Frontal cortex (tissue), 3 donors: ENCODE measurements at regions not wholly inside any gene's neighbourhood (a gene's known extent, or its start where the extent isn't known, plus 50 kb on each side); places are given as distances from the start of the nearest gene placed in this dataset.

Experiments used
- DNase-seq, 2 donors: peaks; one replicate each; pipeline ENCODE4 v3.0.0; 2012; ENCODE audit warnings: low spot score in 2 of 2
- FAIRE-seq: peaks from 2 replicates; lab custom pipeline; 2012; peaks lifted over from hg19 to GRCh38; lab: Jason Lieb, UNC
- donor health status: control.
- donor health status: control.
- donor health status: control.

DNA sequence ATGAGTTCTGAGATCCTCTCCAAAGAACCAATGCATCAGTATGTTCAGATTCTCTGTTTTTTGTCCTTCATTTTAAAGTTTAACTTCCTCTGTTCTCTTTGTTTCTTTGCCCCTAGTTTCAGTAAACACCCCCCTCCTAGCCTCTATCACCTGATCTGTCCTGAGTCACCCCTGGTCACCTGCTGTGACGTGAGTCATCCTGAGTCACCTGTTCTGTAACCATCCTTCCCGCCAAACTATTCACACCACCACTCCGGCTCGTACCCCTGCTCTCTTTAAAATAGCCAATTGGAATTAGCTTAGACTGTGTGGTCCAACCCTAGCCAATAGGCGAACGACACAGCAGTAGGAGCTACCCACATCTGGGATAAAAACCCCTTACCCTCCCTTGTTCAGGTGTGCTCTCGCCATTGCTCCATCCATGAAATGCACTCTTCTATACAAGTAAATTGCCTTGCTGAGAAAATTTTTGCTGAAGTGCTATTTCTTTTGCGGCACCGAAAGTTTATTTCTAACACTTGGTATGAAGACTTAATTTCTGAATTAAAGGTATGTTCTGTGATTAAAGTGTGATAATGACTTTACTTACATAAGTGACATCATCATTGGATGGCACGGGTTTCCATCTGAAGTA is 318.4 kb downstream of the AASDHPPT start:
- no peak for FAIRE-seq
- DNase-seq = no peak

DNA sequence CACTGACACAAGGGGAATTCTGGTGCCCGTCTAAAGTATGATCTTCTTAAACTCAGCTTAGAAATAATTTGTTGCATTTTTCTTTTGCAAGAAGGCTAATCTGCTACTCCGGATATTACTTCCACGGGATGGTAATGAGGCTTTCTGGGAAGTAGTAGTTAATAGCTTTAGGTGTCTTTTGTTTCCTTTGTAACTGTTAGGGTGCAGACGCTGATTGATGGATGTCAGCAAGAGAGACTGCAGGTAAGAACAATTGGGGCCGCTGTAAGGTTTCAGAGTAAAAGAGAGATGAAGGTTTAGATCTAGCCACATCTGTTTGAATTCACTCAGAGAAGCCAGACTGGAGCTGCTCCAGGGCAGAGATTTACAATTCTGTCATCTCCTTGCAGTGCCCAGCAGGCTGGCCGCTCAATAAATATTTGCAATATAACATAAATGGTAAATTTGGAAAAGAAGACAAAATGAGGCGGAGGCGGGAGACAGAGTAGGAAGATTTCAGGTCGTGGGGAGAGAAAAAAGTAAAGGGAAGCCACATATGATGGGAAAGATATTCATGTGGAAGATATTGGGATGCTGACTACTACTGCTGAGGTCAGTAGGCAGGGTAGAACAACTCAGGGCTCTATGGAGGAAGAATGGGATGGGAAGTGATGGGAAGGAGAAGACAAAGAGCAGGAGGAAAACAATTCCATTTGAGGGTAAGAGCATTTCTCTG is 320.5 kb downstream of the AASDHPPT start:
- FAIRE-seq (no peak), DNase-seq (no peak)

DNA sequence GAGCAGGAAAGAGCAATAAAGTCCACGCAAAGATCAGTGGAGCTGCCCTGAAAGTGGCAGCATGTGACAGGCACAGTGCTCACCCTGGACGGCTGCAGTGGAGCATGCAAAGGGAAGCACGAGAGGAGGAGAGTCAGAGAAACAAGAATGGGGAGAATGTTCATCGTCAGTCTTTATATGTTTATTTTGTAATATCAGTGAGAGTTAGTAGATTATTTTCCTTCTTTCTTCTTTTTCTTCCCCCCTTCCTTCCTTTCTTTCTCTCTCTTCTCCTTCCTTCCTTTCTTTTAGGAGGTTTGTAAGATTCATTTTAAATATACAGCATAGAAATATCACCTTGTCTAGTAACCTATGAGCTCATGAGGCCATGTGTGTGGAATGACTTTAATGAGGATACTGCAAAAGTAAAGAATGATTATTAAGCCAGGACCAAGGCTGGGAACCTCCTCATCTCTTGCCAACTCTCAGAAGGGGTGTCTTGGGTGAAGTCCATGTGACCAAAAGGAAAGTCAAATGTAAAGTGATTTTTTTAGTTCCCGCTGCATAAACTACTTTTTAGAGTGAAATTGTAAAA is 321.1 kb downstream of the AASDHPPT start:
- DNase-seq (no peak), FAIRE-seq (no peak)

DNA sequence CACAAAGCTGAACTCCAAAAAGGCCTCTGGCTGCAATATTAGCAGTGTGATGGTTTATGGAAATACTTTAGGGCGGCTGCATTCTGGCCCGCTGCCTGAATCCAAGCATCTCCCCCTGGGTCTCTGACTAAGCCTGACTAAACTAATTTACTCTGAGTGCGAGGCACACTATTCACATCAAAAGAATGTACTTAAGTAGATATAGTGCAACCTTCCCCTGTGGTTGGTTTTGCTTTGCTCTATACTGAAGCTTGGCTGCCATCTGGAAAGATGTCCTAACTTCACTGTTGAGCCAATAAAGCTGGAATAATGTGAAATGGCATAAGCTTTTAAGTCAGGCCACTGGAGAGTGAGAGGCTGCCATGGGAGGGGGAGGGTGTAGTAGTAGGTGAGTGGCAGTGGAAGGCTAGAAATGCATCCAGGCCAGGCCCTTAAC is 321.6 kb downstream of the AASDHPPT start:
- no peak for DNase-seq
- no peak for FAIRE-seq

DNA sequence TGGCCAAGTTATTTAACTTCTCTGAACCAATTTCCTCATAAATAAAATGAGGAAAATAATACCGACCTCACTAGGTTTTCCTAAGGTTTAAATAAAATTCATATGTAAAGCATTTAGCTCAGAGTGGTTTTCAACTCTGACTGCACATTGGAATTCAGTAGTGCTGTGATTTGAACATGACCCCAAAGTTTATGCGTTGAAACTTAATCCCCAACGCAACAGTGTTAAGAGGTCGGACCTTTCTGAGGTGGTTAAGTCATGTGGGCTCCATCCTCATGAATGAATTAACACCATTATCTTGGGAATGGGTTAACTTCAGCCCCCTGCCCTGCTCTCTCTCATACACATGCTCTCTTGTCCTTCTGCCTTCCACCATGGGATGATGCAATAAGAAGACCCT is 322.2 kb downstream of the AASDHPPT start:
- no peak for DNase-seq
- no peak for FAIRE-seq

DNA sequence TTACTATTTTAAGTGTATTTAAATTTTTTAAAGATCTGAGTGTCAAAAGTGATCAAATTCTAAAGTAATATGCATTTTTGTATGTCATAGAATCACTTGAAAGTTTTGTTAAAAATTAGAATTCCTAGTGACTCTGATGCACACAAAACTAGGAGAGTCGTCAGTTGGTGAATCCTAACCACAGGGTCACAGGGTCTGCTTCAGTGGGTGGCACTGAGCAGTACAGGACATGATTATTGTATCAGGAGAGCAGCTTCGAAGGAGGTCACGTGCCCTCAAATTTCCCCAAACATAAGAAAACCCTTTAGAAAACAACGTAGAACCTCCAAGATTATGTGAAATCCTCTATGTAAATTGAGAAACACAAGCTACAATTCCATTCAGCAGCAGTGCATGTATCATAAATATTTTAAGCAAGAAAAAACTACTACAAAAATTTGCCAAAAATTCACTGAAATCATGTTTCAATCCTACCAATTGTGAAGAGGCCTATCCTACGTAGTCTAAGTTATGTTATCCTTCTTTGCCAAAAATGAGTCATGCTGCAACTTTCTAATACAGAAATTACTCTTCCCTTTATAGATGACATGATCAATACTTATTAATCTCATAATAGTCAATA is 323.6 kb downstream of the AASDHPPT start:
- no peak for DNase-seq
- FAIRE-seq = no peak

DNA sequence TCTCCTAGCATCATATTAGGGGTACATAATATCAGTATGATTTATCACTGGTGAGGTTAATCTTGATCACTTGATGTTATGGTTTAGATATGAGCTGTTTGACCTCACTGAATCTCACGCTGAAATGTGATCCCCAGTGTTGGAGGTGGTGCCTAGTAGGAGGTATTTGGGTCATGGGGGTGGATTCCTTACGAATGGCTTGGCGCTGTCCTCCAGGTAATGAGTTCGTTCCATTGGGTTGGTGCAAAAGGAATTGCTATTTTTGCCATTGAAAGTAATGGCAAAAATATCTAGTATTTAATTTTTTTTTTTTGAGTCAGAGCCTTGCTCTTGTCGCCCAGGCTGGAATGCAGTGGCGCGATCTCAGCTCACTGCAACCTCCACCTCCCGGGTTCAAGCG is 326.3 kb downstream of the AASDHPPT start:
- no peak for FAIRE-seq
- DNase-seq = no peak

DNA sequence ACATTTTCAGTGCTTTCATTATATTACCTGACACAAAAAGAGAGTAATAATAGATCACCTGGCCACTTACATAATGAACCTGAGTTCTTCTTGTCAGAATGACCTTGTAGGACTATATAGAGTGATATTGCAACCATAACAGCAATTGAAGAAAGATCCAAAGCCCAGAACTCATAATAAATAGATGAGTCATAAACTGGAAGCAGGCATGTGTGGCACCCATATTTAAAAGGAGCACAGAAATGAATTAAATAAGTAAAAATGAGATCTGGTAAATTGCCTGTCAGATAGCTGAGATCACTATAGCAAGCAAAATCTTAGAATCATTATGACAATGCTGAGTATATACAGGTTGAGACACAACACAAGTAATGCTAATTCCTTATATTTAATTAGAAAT is 331.8 kb downstream of the AASDHPPT start:
- DNase-seq = no peak
- no peak for FAIRE-seq

DNA sequence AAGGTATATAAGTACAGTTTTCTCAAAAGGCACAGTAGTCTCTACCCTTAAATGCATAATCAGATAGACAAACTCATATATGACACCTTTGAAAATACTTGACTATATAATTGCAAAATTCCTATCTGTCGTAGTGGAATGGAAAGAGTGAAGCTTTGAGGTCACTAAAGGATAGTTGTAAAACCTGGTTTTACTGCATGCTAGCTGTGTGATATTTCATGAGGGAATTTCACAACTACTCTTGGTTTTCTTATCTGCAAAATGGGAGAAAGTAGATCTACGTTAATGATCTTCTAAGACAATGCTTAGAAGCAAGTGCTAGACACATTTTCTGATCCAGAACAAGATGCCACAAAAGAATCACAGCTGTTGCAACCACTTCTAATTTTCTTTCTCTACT is 332.2 kb downstream of the AASDHPPT start:
- DNase-seq (no peak), FAIRE-seq (no peak)

DNA sequence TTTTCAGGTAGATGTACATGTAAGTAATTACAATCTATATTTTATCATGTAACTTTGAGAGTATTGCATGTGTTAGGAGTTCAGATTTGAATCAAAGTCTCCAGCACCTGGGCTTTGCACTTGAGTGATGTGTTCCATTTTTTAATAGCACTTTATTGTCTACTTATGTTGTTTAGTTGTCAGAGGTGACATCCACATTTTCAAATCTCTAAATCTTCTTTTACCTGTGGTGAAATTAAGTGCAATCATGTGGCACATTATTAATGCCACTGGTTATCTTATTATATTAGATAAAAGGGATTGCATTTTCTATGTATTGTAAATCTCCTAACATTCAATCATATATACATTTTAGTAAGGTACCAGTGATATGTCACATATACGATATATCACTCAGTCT is 333.4 kb downstream of the AASDHPPT start:
- no peak for FAIRE-seq

DNA sequence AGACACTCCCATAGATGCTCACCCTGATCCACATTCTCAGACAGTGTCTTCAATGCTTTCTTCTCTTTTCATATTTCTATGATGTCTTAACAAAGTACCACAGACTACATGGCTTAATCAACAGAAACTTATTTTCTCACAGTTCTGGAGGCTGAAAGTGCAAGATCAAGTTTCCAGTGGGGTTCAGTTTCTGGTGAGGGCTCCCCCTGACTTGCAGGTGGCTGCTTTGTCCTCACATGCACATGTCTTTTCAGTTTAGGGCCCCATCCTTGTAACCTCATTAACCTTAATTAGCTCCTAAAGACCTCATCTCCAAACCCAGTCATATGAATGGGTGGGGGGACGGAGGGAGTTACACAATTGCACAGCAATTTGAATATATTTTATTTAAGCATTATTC is 335.8 kb downstream of the AASDHPPT start:
- FAIRE-seq (no peak), DNase-seq (no peak)

More for the DNA sequence above, 333.4 kb downstream of the AASDHPPT start:
- DNase-seq = no peak

DNA sequence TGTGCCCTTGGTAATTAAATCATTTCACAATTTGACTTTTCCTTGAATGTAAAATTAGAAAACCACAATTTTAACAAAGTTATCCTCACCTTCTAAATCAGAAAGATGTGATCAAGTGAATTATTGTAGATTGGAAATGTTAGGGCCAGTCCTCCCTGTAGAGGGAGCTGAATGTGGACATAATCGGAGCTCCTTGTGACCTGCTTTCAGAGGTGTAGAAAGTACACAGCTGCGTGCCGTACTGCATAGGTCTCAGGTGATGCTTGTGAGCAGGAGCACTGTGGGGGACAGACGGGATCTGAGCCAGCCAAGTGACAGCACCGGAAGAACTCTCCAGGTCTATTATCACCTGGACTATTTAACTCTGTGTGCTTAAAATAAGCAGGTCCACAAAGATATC is 338.0 kb downstream of the AASDHPPT start:
- FAIRE-seq (no peak), DNase-seq (no peak)

DNA sequence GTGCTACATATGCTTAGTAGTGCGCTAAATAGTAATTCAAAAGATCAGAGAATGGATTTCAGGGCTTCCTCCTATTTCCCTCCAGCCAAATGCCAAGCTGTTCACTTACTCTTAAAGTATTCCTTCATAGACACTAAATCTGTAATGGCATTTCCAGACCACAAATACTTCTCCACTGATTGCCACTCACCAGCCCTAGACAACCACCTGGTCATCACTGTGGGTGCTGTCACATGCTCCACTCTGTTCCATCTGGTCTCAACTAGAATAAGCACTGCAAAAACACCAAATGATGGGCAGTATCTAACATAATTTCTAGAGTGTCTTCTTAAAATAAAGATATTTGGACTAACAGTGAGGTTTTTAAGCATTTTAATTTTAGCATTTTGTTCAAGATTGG is 341.3 kb downstream of the AASDHPPT start:
- no peak for FAIRE-seq
- DNase-seq = no peak

DNA sequence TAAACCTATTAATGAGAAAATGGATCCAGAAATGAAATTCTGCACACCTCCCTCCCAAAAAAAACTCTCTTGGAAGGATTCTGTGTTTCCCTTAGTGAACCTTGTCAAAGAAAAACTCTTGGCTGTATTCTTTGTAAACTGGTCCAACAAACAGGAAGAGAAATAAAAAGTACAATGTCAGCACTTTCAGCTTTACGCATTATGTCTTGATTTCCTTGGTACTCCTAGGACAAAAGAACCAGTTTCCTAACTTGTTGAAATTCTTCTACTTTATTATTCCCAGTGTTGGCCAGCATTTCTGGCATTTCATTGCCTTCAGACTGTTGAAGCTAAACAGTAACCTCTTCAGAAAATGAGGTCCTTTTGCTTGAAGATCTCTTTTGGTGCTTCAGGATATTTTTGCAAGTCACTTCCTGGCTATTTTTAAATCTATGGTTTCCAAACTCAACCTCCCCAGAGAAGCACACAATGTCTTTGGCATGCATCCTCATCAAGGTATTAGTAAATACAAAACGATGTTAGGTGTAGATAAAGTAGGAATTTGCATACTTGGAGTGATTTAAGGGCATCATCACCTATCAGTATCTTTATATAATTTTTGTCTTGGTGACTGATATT is 342.7 kb downstream of the AASDHPPT start:
- FAIRE-seq (no peak), DNase-seq (peak in 1 of 2 donors; percentile 0)

DNA sequence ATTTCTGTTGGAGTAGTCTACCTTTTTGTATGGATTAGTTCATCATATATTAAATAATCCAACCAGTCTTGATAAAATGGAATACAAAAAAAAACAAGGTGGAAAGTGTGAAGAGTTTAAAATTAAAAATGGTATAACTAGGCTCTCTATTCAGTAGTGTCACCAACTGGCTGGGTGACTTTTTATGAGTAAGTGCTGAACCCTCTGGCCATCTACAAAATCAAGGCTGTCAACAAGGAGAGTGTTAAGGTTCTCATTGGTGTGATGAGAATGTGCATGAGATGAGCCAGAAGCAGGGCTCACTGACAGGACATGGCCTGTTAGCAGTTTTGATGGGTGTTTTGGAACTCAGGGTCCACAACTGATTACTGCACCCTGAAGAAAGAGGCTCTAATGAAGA is 343.2 kb downstream of the AASDHPPT start:
- FAIRE-seq = no peak
- no peak for DNase-seq

DNA sequence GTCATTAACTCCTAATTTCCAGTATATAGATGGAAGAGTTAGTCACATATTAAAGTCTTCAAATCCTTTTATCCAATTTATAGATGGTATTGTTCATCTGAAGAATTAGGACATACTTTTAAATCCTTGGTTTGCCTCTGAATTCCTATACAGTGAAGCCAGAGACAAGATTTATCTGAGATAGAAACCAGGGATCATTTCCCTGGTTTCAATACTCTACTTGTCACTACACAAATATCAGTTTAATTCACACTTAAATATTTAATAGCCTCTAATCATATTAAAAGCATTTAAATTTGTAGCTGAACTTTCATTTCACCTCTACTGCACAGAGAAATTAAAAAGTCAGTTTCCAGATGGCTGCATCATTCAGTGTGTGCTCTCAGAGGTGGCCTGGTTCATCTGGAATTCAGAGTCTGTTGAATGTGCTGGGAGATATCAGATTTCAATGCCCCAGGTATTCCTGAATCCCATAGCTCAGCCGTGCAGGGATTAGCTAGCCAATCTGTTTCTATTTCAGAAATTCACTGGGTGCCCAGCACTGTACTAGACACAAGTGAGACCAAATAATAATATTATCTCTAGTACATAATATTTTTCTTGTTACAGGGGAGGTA is 344.3 kb downstream of the AASDHPPT start:
- FAIRE-seq (no peak), DNase-seq (no peak)

DNA sequence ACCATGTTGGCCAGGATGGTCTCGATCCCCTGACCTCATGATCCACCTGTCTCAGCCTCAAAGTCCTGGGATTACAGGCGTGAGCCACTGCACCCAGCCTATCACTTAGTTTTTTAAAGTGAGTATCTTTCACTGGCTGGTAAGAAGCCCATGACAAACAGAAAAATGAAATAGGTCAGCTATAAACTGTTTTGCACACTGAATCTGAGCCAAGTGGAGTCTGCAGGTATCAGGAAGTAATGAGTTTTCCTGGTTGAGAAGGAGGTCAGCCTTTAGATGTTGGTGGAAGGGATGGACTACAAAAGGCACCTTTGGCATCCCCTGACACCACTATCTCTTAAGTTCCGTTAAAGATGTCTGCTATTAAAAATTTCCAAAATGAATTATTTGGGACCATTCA is 345.1 kb downstream of the AASDHPPT start:
- FAIRE-seq (no peak), DNase-seq (no peak)

DNA sequence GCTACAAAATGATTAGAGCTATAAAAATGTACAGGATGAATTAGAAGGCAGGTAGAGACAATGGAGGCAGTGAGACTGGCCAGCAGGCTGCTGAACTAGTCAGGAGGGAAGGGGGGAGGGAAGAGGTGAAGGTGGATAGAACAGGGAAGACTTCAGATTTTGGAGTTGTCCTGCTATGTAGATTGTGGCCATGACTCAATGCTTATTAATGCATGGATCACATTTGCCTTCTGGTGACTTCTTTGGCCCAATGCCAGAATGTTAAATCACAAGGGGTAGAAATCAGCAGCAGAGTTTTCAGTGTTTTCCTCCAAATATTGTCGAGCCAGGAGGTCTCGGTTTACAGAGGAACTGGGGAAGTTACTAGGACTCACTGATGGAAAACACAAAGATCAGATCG is 346.6 kb downstream of the AASDHPPT start:
- FAIRE-seq = no peak
- DNase-seq = no peak

DNA sequence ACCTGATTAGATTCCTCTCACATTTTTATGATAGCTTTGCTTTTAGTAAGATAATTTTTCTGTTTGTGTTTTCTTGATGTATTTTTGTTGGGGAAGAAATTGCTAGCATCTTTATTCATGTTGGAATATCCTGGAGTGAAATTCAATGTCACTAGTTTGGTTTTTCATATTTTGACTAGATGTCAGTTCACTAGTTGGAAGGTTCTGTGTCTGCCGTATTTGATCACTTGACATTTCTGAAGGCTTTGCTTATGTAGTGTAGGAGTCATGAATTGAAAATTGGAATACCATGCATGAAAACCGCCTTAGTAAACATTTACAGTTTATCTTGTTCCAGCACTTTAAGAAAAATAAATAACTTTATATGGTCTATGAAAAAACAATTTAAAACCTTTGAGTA is 348.4 kb downstream of the AASDHPPT start:
- FAIRE-seq = no peak
- DNase-seq = no peak

DNA sequence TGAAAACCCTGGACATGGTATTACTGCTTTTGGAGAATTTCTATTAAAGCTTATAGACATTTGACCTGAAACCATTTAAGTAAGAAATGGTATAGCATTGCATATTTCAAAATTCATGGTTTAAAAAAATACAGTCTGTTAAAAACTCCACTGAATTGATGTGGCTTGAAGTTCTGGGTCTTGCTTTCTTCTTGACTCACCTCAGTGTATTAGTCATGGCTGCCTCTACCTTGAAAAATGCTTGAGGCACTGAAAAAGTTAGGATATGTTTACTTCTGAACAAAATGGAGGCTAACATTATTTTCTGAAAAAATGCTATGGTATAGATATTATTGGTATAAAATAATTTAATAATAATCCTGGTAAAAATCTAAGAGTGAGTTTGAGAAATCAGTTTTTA is 349.2 kb downstream of the AASDHPPT start:
- FAIRE-seq (no peak), DNase-seq (no peak)
